ENCODE measurements at regions not wholly inside any gene's neighbourhood (a gene's known extent, or its start where the extent isn't known, plus 50 kb on each side); places are given as distances from the start of the nearest gene placed in this dataset.
"Not testable (repeated sequence)": the region's sequence is repeated elsewhere in the genome, so short reads cannot be mapped to it uniquely, and the experiment has no call there.

GRCh38 chr1:29628190-29628589 lies 391.9 kb downstream of the PTPRU start:
- no peak for DNase-seq (ENCODE audit: low read depth in 2 of 3, low spot score in 2 of 3)

- DNase-seq (ENCODE audit: low read depth in 2 of 3, low spot score in 2 of 3): no peak
Observed at GRCh38 chr1:29626726-29627125, 390.4 kb downstream of the PTPRU start.

DNA sequence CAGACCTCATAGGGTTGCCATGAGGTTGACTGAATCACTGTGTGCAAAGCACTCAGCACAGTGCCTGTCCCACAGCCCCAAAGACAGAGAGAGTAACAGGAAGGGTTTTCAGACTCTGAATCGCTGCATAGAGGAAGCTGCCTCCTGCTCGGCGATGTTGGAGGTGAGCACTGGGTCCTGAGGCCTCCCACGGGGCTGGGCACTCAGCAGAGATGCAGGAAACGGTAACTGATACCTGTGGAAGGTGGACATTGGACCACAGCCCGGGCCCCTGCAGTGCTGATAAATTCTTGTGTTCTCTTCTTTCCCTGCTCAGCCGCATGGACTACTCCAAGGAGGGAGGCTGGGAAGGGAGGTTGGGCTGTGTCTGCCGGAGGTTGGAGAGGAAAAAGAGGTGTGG lies 389.7 kb downstream of the PTPRU start:
- no peak for DNase-seq (ENCODE audit: low read depth in 2 of 3, low spot score in 2 of 3)

DNA sequence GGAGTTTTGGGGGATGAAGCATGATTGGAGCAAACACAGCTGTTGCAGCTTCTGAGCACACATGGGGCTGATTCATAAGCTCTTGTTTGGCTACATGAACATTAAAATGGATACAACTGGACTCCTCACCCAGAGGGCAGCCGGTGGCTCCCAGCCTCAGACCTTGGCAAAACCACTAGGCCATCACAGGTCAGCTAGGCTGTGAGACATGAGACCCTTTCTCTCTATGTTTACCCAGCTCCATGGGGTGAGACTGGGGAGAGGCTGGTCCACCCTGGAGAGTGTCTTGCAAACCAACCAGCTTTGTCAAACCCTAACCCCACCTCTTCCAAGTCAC lies 388.7 kb downstream of the PTPRU start:
- no peak for DNase-seq (ENCODE audit: low read depth in 2 of 3, low spot score in 2 of 3)

- no peak for DNase-seq (ENCODE audit: low read depth in 2 of 3, low spot score in 2 of 3)
Observed at GRCh38 chr1:29624320-29625083, 388.2 kb downstream of the PTPRU start.

DNA sequence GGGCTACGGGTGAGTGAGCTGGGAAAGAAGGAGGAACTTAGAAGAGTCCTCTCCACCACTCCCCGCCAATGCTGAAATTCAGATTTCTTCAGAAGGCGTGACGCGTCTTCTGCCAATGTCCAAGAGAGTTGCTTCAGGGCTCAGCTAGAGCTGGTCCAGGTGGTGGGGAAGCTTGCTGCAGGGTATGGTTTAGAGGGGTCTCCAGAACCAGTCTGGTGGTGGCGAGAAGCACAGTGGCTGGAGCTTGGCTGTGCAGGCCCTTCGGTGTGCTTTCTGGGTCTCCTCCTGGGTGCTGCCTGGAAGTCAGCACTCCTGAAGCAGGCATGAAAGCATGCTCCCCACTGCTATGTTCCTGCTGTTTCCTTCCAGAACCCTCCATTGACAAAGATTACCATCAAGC lies 387.2 kb downstream of the PTPRU start:
- no peak for DNase-seq (ENCODE audit: low read depth in 2 of 3, low spot score in 2 of 3)

DNA sequence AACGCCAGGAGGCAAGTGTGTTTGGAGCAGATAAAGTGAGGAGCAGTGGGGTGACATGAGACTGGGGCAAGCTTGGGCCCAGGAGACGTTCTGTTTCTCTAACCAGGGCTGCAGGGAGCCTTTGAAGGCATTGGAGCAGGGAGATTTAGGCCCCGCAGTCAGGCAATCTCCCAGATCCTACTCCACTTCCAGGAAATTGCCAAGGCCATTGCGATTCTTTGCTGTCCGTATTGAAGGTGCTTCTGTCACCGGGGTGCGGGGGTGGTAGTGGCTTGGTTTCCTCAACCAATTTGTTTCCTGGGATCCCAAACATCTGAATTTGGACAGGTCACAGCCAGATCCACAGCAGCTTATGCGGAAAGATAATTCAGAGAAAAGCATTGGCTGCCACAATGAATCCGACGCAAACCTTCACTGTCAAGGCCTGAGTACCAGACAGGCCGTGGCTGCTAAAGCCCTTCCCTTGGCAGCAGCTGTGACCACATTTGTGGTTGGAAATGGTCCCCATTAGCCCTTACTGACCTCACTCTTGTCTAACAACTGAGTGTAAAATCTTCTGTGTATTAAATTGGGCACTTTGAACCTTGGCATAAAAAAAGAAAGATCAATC lies 385.6 kb downstream of the PTPRU start:
- no peak for DNase-seq (ENCODE audit: low read depth in 2 of 3, low spot score in 2 of 3)

GRCh38 chr1:29620631-29621030 lies 384.3 kb downstream of the PTPRU start:
- DNase-seq (ENCODE audit: low read depth in 2 of 3, low spot score in 2 of 3): no peak

DNA sequence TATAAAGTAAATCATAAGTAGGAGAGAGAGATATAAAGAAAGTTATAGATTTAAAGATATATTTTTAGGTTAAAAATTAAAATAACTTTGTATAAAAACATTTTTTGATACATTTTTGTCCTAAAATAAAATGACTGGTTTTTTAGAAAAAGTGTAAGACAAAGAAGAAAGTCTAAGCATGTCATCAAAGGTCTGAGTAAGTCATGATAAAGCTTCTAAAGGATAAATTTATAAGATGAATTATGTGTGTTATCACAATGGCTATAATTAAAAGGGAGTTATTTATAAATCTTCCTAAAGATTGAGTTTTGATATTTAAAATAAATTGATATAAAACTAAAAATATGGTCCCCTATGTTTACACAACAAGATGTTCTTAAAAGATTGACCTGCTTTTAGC lies 370.9 kb downstream of the PTPRU start:
- no peak for DNase-seq (ENCODE audit: low read depth in 2 of 3, low spot score in 2 of 3)

- DNase-seq (ENCODE audit: low read depth in 2 of 3, low spot score in 2 of 3): not testable (repeated sequence)
Observed at GRCh38 chr1:29604796-29605195, 368.5 kb downstream of the PTPRU start.

DNA sequence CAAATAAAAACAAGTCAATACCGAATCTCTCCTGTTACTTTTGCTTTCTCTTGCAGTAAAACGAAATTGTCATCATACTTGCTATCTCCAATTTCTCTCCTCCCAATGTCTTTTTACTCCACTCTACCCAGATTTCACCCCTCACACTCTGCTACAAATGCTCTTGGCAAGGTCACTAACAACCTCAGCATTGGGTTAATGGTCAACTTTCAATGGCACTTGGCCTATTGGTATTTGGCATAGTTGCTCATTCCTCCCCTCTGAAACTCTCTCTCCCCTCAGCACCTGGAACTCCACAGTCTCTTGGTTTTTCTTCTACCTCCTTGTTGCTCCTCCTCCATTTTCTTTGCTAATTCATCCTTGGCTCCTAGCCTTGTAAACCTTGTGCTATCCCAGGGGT lies 367.3 kb downstream of the PTPRU start:
- no peak for DNase-seq (ENCODE audit: low read depth in 2 of 3, low spot score in 2 of 3)

DNA sequence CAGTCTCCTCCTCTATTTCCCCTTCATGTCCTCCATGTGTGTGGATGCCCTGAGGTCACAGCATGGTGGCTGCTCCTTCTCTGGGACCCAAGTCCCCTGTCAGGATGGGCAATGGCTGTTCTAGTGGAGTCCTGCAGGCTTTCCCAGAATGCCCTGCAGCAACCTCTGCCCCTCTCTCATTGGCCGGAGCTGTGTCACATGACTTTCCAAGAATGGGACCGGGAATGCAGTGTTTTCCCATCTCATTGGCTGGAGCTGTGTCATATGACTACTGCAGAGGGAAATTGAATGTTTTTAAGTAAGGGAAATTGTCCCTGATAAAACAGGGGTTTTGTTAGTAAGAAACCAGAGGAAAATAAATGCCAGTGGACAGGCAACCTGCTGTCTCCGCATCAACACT lies 365.9 kb downstream of the PTPRU start:
- DNase-seq (ENCODE audit: low read depth in 2 of 3, low spot score in 2 of 3): no peak

- no peak for DNase-seq (ENCODE audit: low read depth in 2 of 3, low spot score in 2 of 3)
Observed at GRCh38 chr1:29601021-29601420, 364.7 kb downstream of the PTPRU start.

- DNase-seq (ENCODE audit: low read depth in 2 of 3, low spot score in 2 of 3): no peak
Observed at GRCh38 chr1:29599826-29600225, 363.5 kb downstream of the PTPRU start.

DNA sequence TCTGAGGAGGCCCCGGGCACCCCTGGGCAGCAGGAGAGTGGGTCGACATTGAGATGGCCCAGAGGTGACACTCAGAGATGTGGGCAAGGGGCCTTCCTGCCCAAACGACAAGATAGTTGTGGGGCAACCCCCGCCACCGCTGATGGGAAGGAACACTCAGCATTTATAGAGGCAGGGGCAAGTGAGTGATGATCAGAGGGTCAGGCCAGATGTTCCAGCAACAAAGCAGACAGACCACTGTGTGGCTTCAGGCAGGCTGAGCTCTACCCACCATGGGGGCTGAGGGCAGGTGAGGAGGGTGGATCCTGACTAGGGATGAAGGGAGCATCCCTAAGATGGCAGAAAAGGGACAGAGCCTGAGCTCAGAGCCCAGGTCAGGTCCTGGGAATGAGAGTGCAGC lies 362.7 kb downstream of the PTPRU start:
- no peak for DNase-seq (ENCODE audit: low read depth in 2 of 3, low spot score in 2 of 3)

DNA sequence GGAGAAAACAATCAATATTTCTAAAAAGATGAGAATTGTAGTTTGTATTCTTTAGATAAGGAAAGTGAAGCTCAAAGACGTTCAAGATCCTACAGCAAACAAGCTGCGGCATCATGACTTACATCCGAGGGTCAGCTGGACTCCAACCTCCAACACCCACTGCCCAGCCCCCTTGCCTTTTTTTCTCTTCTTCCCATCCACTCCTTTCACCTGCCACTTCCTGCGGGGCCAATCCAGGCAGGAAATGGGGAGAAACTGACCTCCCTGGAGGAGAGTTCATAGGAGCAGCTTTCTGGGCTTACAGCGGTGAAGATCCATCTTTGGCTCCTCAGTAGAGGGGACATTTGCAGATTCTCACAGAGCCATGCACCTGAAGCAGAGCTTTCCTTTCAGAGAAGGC lies 361.5 kb downstream of the PTPRU start:
- no peak for DNase-seq (ENCODE audit: low read depth in 2 of 3, low spot score in 2 of 3)

GRCh38 chr1:29593601-29594382 lies 357.5 kb downstream of the PTPRU start:
- DNase-seq (ENCODE audit: low read depth in 2 of 3, low spot score in 2 of 3): no peak

DNA sequence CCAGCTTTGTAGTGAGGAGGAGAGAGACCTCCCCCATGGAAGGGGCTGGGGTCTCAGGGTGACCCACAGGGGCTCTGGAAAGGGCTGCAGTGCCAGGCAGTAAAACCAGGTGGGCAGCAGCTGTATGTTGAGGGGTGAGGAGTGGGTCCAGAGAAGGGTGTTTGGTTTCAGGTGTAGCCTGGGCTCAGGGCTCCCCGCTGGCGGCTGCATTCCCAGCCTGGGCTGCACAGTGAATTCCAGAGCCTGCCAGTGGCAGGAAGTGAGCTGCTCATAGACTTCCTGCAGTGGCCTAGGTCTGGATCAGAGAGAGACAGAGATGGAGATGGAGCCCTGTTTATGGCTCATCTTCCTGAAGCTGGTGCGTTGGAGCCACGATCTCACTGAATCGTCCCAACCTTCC lies 356.4 kb downstream of the PTPRU start:
- no peak for DNase-seq (ENCODE audit: low read depth in 2 of 3, low spot score in 2 of 3)

GRCh38 chr1:29592261-29592615 lies 355.9 kb downstream of the PTPRU start:
- no peak for DNase-seq (ENCODE audit: low read depth in 2 of 3, low spot score in 2 of 3)

GRCh38 chr1:29591601-29592260 lies 355.4 kb downstream of the PTPRU start:
- no peak for DNase-seq (ENCODE audit: low read depth in 2 of 3, low spot score in 2 of 3)
